ENCODE measurements at regions not wholly inside any gene's neighbourhood (a gene's known extent, or its start where the extent isn't known, plus 50 kb on each side); places are given as distances from the start of the nearest gene placed in this dataset.

DNA sequence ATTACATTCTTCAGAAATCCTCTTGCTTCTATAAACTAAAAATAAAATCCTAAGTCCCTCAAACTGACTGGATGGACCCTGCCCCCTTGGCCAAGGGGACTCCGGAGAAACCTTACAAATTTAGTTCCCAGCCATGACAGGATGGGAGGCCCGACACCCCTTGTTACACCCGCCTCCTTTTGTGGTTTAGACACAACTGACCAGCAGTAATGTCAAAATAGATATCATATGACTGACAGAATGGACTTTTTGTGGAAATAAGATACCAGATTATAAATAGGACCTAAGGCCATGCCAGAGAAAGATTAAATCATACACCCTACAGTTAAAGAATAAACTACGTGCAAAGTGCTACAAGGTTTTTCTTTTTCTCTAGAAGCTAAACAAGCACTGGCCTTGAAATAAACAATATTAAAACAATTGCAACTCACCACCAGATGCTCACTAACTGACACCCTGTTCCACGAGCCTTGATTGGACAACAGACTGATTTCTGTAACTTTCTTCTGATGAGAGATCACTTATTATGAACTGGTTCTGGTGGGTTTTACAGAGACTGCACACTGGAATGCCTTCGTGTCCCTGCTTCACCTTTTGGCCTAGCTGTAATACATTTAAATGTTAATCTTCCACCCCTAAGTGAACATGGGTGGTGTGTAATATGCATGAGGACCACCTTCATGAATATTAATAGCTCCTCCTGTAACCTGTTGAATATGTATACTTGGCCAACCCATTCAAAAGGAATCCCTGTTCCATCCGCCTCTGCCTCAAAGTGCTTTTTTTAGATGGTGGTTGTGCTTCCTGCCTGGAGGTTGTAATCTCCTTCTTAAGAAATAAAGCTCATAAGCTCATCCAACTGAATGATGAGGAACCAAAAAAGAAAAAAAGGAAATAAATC is 99.6 kb downstream of the ODF2L start:
- TF ChIP-seq POLR2A (IDR thresholded peaks at IDR 0.05; ENCODE audit: low read depth, low read length) = no peak
- FAIRE-seq (no peak), DNase-seq (ENCODE audit: insufficient read length, low spot score) (no peak)

DNA sequence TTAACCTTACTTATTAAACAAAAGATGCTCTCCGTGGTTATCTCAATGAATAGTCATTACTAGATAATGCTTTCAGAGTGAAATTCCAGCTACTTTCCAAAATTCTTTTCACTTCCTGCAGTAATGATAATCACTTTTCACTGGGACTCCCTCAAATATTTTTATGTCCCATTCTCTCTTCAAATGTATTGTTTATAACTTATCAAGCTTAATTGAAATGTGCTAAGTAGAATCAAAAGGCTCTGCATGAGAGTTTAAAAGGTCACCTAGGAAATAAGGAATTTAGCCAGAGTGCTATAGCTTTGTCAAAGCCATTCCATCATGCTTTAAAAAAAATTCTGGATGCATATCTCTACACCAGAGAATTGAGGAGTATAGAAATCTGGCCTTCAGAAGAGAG is 106.4 kb downstream of the ODF2L start:
- no peak for TF ChIP-seq POLR2A (IDR thresholded peaks at IDR 0.05; ENCODE audit: low read depth, low read length)
- DNase-seq (ENCODE audit: insufficient read length, low spot score) = no peak
- FAIRE-seq = no peak

DNA sequence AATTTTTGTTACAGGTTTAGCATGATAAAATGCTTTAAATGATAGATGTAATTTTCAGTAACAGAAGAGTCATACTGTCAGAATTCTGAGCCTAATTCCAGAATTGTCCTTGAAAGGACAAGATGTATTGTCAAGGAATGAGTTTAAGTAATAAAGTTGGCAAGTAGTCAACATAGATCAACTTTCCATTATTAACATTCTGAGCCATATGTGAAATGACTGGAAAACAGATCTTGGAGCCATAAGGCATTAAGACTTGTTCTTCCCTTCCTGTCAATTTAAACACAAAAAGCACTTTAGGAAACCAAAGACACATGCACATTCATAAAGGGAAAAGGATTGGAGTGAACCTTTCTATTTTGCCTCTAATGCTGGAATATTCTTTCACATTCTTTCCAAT is 107.0 kb downstream of the ODF2L start:
- FAIRE-seq = no peak
- no peak for DNase-seq (ENCODE audit: insufficient read length, low spot score)
- no peak for TF ChIP-seq POLR2A (IDR thresholded peaks at IDR 0.05; ENCODE audit: low read depth, low read length)

DNA sequence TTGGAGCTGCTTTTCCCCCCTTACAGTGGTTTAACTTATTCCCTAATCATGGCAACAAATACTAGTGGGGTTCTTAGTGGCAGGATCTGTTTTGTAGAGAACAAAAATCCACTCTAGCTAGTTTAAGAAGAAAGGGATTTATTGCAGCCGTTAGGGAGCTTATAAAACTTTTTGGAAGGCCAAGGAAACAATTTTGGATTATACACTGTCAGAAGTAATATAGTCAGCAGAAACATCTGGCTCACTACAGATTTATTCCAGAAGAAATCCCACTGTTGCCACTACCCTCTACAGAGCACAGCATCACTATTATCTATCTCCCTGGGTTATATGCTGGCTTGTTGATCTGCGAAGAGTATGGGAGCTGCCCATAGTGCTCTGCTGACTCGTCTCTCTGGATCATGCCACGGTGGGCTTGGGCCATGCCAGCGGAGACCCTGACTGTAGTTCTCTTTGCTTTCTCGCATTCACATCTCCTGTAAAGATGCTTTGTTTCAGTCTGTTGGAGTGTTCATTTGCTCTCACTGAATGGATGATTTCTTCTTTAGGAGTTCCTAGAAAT is 107.5 kb downstream of the ODF2L start:
- FAIRE-seq (no peak), DNase-seq (ENCODE audit: insufficient read length, low spot score) (no peak)
- no peak for TF ChIP-seq POLR2A (IDR thresholded peaks at IDR 0.05; ENCODE audit: low read depth, low read length)

DNA sequence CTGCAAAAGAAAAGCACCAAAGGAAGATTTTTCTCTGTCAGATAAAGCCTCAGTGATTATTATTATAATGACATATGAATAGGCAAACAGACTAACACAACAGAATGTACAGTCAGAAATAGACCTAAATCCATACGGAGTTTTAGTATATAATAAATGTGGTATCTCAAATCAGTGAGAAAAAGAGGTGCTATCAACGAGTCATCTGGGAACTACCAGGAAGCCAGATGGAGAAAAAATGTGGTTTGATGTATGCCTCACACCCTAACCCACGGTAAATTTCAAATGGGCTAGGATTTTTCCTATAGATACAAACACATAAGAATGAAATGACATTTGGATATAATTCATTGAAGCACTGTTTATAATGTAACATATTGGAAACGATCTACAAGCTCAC is 110.3 kb downstream of the ODF2L start:
- DNase-seq (ENCODE audit: insufficient read length, low spot score) (no peak), FAIRE-seq (no peak)
- TF ChIP-seq POLR2A (IDR thresholded peaks at IDR 0.05; ENCODE audit: low read depth, low read length) = no peak

DNA sequence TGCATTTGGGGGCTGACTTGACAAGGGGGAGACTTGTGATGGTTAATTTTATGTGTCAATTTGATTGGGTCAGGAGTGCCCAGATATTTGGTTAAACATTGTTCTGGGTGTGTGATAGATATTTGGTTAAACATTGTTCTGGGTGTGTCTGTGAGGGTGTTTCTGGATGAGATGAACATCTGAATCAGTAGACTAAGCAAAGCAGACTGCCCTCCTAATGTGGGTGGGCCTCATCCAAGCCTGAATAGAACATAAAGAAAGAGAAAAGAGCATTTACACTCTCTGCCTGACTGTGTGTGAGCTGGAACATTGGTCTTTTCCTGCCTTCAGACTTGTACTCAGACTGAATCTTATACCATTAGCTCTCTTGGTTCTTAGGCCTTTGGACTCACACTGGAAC is 113.5 kb downstream of the ODF2L start:
- no peak for TF ChIP-seq POLR2A (IDR thresholded peaks at IDR 0.05; ENCODE audit: low read depth, low read length)
- no peak for FAIRE-seq
- DNase-seq (ENCODE audit: insufficient read length, low spot score) = no peak

DNA sequence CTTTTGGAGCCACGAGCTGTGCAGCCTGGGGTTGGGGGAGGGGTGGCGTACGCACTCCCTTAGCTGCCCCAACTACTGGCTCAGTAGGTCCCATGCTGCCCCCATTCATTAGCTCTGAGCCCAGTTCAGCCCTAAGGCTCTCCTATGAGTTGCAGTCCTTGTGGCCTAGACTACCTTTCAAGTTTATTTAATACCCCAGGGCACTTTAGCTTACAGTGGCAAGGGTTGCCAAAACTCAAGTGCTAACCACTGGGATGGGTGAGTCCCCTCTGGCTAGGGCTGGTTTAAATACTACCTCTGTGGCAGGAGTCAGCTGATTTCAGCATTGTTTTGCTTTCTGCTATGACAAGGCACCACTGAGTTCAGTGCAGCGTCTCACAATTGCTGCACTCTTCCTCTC is 118.2 kb downstream of the ODF2L start:
- FAIRE-seq = no peak
- no peak for DNase-seq (ENCODE audit: insufficient read length, low spot score)
- no peak for TF ChIP-seq POLR2A (IDR thresholded peaks at IDR 0.05; ENCODE audit: low read depth, low read length)

DNA sequence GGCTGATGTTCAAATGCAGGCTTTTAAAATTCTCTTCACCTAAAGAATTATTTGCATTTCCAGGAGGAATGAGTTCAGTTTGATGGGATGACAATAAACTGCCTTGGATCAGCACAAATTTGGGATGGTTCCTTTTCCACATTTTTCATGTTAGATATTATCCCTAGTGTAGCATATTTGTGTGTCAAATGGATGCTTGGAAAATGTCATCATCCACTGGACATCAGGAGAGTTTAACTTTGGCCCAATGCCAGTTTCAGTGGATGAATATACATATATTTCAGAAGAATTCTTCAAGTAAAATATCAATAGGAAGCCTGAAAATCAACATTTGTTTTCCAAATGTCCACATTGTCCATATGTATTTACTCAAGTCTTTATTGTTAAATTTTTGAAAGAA is 116.5 kb upstream of the COL24A1 start:
- no peak for DNase-seq (ENCODE audit: insufficient read length, low spot score)
- FAIRE-seq = no peak

DNA sequence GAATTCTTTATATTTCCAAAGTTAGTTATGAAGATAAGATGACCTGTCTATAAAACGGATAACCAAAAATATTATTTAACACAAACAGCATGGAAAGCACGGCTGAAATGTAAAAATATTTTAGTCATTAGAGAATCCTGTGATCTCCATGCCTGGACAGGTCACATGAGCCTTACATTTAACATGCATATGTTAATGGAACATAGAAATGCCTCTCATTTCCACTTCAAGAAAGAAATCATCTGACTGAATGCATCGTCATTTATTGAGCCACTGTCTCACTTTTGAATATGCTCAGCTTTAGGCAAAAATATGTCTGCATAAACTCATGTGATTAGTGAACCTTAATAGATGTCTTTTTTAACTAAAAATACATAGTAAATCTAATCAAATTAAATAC is 115.5 kb upstream of the COL24A1 start:
- TF ChIP-seq POLR2A (IDR thresholded peaks at IDR 0.05; ENCODE audit: low read depth, low read length) = no peak
- FAIRE-seq = no peak
- no peak for DNase-seq (ENCODE audit: insufficient read length, low spot score)

More for the DNA sequence above, 116.5 kb upstream of the COL24A1 start:
- no peak for TF ChIP-seq POLR2A (IDR thresholded peaks at IDR 0.05; ENCODE audit: low read depth, low read length)

DNA sequence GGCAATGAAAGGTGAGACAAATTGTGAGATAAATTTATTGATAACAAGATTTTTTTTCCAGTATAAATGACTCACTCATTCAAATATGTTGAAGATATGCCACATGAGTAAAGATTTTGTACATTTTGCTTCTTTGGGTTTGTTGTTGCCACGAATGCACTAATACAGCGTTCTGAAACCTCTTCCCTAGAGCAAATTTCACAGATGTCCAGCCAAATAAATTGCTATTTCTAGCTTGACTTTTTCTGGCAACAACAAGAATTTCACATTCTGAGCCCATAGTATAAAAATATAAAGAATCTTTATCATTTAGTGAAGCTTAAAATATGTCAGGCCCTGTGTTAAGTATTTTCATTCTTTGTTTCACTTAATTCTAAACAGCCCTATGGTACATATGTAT is 114.5 kb upstream of the COL24A1 start:
- no peak for TF ChIP-seq POLR2A (IDR thresholded peaks at IDR 0.05; ENCODE audit: low read depth, low read length)
- no peak for FAIRE-seq

DNA sequence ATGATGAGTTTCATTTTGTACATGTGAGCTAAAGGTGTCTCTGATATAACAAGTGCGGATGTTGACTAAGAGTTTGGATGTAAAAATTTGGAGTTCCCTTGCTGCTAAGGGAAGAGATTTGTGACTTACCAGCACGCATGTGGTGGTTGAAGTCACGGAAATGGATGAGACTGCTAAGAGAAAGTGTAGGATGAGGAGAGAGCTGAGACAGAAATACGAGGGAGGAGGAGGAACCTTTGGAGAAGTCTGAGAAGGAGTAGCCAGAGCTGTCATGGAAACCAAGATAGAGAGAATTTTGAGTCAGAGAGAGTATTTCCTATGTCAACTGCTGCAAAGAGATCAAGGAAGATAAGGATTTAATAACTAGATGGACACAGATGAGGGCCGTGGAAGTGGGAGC is 106.5 kb upstream of the COL24A1 start:
- no peak for FAIRE-seq
- no peak for DNase-seq (ENCODE audit: insufficient read length, low spot score)
- TF ChIP-seq POLR2A (IDR thresholded peaks at IDR 0.05; ENCODE audit: low read depth, low read length) = no peak

More for the DNA sequence above, 114.5 kb upstream of the COL24A1 start:
- no peak for DNase-seq (ENCODE audit: insufficient read length, low spot score)

DNA sequence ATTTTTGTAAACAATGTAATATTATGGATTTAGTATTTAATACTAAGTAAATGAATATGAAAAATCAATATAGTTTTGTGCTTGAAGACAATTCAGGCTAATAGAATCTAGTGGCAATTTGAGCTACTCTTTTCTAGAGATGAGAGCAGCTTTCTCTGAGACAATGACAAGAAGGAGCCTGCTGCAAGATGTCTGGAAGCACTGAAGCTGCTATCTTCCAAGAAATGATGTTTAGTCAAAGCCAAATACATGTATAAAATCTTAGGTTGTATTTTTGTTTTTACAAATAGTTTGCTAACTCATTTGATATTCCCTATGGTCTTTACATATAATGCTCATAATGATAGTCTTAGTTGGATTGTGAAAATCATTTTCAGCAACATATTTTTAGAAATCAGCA is 103.9 kb upstream of the COL24A1 start:
- FAIRE-seq = no peak
- TF ChIP-seq POLR2A (IDR thresholded peaks at IDR 0.05; ENCODE audit: low read depth, low read length) = no peak

DNA sequence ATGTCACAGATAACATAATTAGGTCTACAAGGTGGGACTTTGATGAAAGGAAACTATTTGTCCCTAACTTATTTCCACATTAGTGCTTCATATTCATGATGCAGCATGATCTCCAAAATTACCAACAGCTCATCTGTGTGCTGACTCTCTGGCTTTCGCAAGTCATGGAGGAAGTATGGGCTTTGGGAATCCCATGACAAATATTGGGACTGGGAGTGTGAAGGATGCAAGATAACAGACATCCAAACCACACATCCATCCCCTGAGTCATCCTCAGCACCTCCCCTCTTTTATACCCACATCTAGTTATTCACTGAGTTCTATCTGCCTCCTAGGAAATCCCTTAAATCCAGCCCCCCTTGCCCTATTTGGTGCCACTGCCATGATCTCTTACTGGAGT is 102.8 kb upstream of the COL24A1 start:
- no peak for DNase-seq (ENCODE audit: insufficient read length, low spot score)
- FAIRE-seq = no peak
- TF ChIP-seq POLR2A (IDR thresholded peaks at IDR 0.05; ENCODE audit: low read depth, low read length) = no peak

More for the DNA sequence above, 103.9 kb upstream of the COL24A1 start:
- no peak for DNase-seq (ENCODE audit: insufficient read length, low spot score)

DNA sequence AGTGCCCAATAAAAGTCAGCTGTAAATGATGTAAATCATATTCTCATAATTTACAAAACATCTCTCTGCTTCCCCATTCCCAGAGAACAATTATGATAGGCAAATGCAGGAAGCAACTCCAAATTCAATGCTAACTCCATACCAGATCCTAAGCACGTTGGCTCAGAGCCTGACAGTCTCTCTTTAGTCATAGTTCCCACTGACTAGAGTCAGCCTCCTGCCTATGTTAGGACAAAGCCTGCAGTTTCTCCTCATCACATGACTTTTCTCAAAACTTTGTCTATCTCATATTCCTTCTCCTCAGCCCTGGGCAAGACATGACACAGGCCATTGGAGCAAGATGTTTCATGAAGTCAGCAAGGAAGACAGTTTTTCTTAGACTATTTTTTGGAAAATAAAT is 101.5 kb upstream of the COL24A1 start:
- no peak for DNase-seq (ENCODE audit: insufficient read length, low spot score)
- no peak for TF ChIP-seq POLR2A (IDR thresholded peaks at IDR 0.05; ENCODE audit: low read depth, low read length)
- FAIRE-seq = no peak

All from H54 (cell line).